ENCODE measurements at regions not wholly inside any gene's neighbourhood (a gene's known extent, or its start where the extent isn't known, plus 50 kb on each side); places are given as distances from the start of the nearest gene placed in this dataset.

DNA sequence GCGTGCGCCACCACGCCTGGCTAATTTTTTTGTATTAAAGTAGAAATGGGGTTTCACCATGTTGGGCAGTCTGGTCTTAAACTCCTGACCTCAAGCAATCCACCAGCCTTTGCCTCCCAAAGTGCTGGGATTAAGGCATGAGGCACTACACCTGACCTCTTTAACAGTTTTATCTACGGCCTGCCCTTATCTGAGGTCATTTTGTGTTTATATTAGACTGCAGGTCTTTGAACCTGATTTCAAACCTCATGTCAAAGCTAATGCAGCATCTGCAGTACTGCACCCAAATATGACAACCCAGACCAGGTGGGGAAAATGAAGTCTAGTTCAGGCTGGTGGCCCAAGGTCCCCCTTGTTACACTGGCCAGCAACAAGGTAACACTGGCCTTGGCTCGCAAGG lies 89.3 kb upstream of the ARMC2 start:
- WGBS, 5 donors: 88 to 98% (median 94%) methylated on average over 5 of the region's 5 CpGs
- no peak overlapping the region for H3K27ac ChIP-seq
- no peaks in the 10 kb centered on the region for H3K9me3 ChIP-seq
- H3K27me3 ChIP-seq (replicated peaks in 1 of 7): no peaks in the 10 kb centered on the region
- DNase-seq: no peak
- no peaks in the 10 kb centered on the region for H3K36me3 ChIP-seq
- no peak for TF ChIP-seq POLR2A (IDR thresholded peaks at IDR 0.05)
- H3K4me3 ChIP-seq: no peak overlapping the region
- intact Hi-C loops (cut with DNase I; ENCODE audit: low total_unique reads): no loop called here
- peaks cover 0 to 6% (median 0%) of the 10 kb centered on the region in 6 donors for H3K4me1 ChIP-seq

GRCh38 chr6:108760126-108761050 lies 87.8 kb upstream of the ARMC2 start:
- DNase-seq: no peak
- Histone ChIP-seq H3K4me1 (peaks cover 0 to 12% (median 5%) of the 10 kb centered on the region in 6 donors), H3K36me3 (no peaks in the 10 kb centered on the region), H3K27me3 (replicated peaks in 1 of 7) (no peaks in the 10 kb centered on the region), H3K9me3 (no peaks in the 10 kb centered on the region), H3K4me3 (no peak overlapping the region), H3K27ac (no peak overlapping the region)
- intact Hi-C loops (cut with DNase I; ENCODE audit: low total_unique reads): no loop called here
- 84 to 95% (median 88%) methylated on average over 8 to 9 of the region's 9 CpGs for WGBS, 5 donors
- no peak for TF ChIP-seq POLR2AphosphoS5 (IDR thresholded peaks at IDR 0.05)
- TF ChIP-seq CTCF (IDR thresholded peaks at IDR 0.05 in 8 of 11, conservative IDR thresholded peaks at IDR 0.05 in 3 of 11): no peak
- no peak for TF ChIP-seq POLR2A (IDR thresholded peaks at IDR 0.05)

DNA sequence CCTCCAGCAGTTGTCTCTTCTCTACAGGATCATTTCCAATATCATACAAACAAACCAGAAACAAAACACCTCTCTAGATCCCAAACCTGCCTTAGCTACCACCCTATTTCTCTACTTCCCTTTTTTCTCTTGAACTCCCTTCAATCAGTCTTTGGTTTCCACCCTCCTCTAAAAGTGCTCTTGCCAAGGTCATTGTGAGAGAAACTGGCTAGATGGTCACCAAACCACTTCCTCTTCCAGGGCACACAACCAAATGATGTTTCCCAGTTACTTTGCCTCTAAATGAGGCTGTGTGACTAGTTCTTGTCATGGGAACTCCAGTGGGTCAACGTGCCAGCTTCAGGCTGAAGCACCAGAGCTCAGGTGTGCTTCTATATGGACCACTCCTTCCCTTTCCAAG lies 85.8 kb upstream of the ARMC2 start:
- Histone ChIP-seq H3K4me1 (peaks cover 0 to 12% (median 5%) of the 10 kb centered on the region in 6 donors), H3K36me3 (no peaks in the 10 kb centered on the region), H3K27me3 (replicated peaks in 1 of 7) (no peaks in the 10 kb centered on the region), H3K27ac (no peak overlapping the region), H3K4me3 (no peak overlapping the region), H3K9me3 (no peaks in the 10 kb centered on the region)
- no peak for TF ChIP-seq POLR2A (IDR thresholded peaks at IDR 0.05)
- no peak for TF ChIP-seq CTCF (IDR thresholded peaks at IDR 0.05 in 8 of 11, conservative IDR thresholded peaks at IDR 0.05 in 3 of 11)
- TF ChIP-seq POLR2AphosphoS5 (IDR thresholded peaks at IDR 0.05): no peak
- 65 to 81% (median 70%) methylated on average over 1 of the region's 1 CpG for WGBS, 5 donors
- DNase-seq: no peak
- intact Hi-C loops (cut with DNase I; ENCODE audit: low total_unique reads): no loop called here

- no peak for DNase-seq
- no peaks in the 10 kb centered on the region for H3K27me3 ChIP-seq (replicated peaks in 1 of 7)
- no peak overlapping the region for H3K4me3 ChIP-seq
- 79 to 91% (median 86%) methylated on average over 10 of the region's 10 CpGs for whole genome bisulfite sequencing, 5 donors
- H3K9me3 ChIP-seq: no peaks in the 10 kb centered on the region
- no peaks in the 10 kb centered on the region for H3K36me3 ChIP-seq
- H3K4me1 ChIP-seq: peaks cover 0 to 12% (median 5%) of the 10 kb centered on the region in 6 donors
- peak overlapping the region in 1 of 8 donors; percentile 21 for H3K27ac ChIP-seq
- intact Hi-C loops (cut with DNase I; ENCODE audit: low total_unique reads): no loop called here
- no peak for TF ChIP-seq POLR2AphosphoS5 (IDR thresholded peaks at IDR 0.05)
- no peak for TF ChIP-seq POLR2A (IDR thresholded peaks at IDR 0.05)
- TF ChIP-seq CTCF (IDR thresholded peaks at IDR 0.05 in 8 of 11, conservative IDR thresholded peaks at IDR 0.05 in 3 of 11): no peak
Measured at GRCh38 chr6:108763931-108764579, 84.2 kb upstream of the ARMC2 start.

All from spleen (tissue), 11 donors.